ENCODE measurements at regions not wholly inside any gene's neighbourhood (a gene's known extent, or its start where the extent isn't known, plus 50 kb on each side); places are given as distances from the start of the nearest gene placed in this dataset.
A peak's percentile ranks its signal among the peaks of the same experiment; 100 is the strongest.

- Histone ChIP-seq H3K36me3 (ENCODE audit: control insufficient read depth, insufficient read depth, low read length) (no peaks in the 10 kb centered on the region), H3K27me3 (ENCODE audit: control insufficient read depth, insufficient read depth, low read length, poor library complexity, severe bottlenecking) (peaks cover 20% of the 10 kb centered on the region), H3K4me3 (ENCODE audit: low read length) (no peak overlapping the region), H3K9me3 (ENCODE audit: control insufficient read depth, low read length) (no peaks in the 10 kb centered on the region), H3K9ac (ENCODE audit: extremely low read depth, low read length, poor library complexity, severe bottlenecking) (no peak overlapping the region), H3K4me1 (ENCODE audit: control insufficient read depth, insufficient read depth, low read length) (peaks cover 2% of the 10 kb centered on the region), H3K27ac (ENCODE audit: low read depth, low read length) (no peak overlapping the region)
- Mint-ChIP-seq H3K36me3 (ENCODE audit: low read depth) (no peaks in the 10 kb centered on the region), H3K27ac (no peak overlapping the region), H3K4me3 (no peak overlapping the region), H3K4me1 (peaks cover 6% of the 10 kb centered on the region), H3K27me3 (ENCODE audit: insufficient read depth) (peaks cover 30% of the 10 kb centered on the region), H3K9me3 (no peaks in the 10 kb centered on the region)
- 80 to 89% methylated on average over 1 to 2 of the region's 2 CpGs for WGBS, 2 experiments (ENCODE audit: insufficient coverage in 1 of 2, insufficient read length in 1 of 2)
- TF ChIP-seq CTCF (conservative IDR thresholded peaks at IDR 0.05): no peak
- peak; percentile 13 for DNase-seq
Measured at GRCh38 chr1:55321942-55322341, 106.8 kb upstream of the USP24 start.

DNA sequence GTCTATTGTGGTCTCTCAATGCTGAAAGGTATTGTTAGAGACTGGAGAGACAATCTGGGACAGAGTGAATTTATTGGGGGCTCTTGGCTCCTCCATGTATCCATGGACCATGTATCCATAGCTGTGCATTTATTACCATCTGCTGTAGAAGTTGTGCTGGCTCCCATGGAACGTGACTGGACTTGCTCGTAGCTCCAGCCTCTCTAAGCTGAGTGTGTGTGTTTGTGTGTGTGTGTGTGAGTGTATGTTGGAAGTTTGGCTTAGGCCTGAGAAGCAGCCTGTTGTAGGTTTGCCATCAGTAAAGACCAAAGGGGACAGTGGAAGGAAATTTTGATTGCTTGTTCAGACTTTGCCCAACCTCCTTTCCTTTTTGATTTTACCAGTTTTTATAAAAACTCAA lies 105.7 kb upstream of the USP24 start:
- peak; percentile 29 for DNase-seq
- Mint-ChIP-seq H3K27ac (no peak overlapping the region), H3K36me3 (ENCODE audit: low read depth) (no peaks in the 10 kb centered on the region), H3K4me1 (peaks cover 3% of the 10 kb centered on the region), H3K9me3 (no peaks in the 10 kb centered on the region), H3K27me3 (ENCODE audit: insufficient read depth) (peaks cover 21% of the 10 kb centered on the region), H3K4me3 (no peak overlapping the region)
- Histone ChIP-seq H3K27me3 (ENCODE audit: control insufficient read depth, insufficient read depth, low read length, poor library complexity, severe bottlenecking) (peaks cover 11% of the 10 kb centered on the region), H3K4me3 (ENCODE audit: low read length) (no peak overlapping the region), H3K9me3 (ENCODE audit: control insufficient read depth, low read length) (no peaks in the 10 kb centered on the region), H3K36me3 (ENCODE audit: control insufficient read depth, insufficient read depth, low read length) (no peaks in the 10 kb centered on the region), H3K9ac (ENCODE audit: extremely low read depth, low read length, poor library complexity, severe bottlenecking) (no peak overlapping the region), H3K4me1 (ENCODE audit: control insufficient read depth, insufficient read depth, low read length) (peaks cover 2% of the 10 kb centered on the region), H3K27ac (ENCODE audit: low read depth, low read length) (no peak overlapping the region)
- WGBS, 2 experiments (ENCODE audit: insufficient coverage in 1 of 2, insufficient read length in 1 of 2): 90 to 100% methylated on average over 1 to 2 of the region's 2 CpGs
- TF ChIP-seq CTCF (conservative IDR thresholded peaks at IDR 0.05): no peak

- no peaks in the 10 kb centered on the region for H3K9me3 ChIP-seq (ENCODE audit: control insufficient read depth, low read length)
- TF ChIP-seq CTCF (conservative IDR thresholded peaks at IDR 0.05): no peak
- peaks cover 14% of the 10 kb centered on the region for H3K4me1 Mint-ChIP-seq
- no peak overlapping the region for H3K4me3 ChIP-seq (ENCODE audit: low read length)
- H3K9me3 Mint-ChIP-seq: no peaks in the 10 kb centered on the region
- peak; percentile 31 for DNase-seq
- no peaks in the 10 kb centered on the region for H3K36me3 Mint-ChIP-seq (ENCODE audit: low read depth)
- H3K27me3 ChIP-seq (ENCODE audit: control insufficient read depth, insufficient read depth, low read length, poor library complexity, severe bottlenecking): peaks cover 4% of the 10 kb centered on the region
- no peak overlapping the region for H3K27ac Mint-ChIP-seq
- H3K27ac ChIP-seq (ENCODE audit: low read depth, low read length): no peak overlapping the region
- no peaks in the 10 kb centered on the region for H3K36me3 ChIP-seq (ENCODE audit: control insufficient read depth, insufficient read depth, low read length)
- WGBS, 2 experiments (ENCODE audit: insufficient coverage in 1 of 2, insufficient read length in 1 of 2): 77 to 93% methylated on average over 3 to 6 of the region's 6 CpGs
- H3K27me3 Mint-ChIP-seq (ENCODE audit: insufficient read depth): peaks cover 6% of the 10 kb centered on the region
- H3K4me3 Mint-ChIP-seq: no peak overlapping the region
- no peak overlapping the region for H3K9ac ChIP-seq (ENCODE audit: extremely low read depth, low read length, poor library complexity, severe bottlenecking)
- H3K4me1 ChIP-seq (ENCODE audit: control insufficient read depth, insufficient read depth, low read length): peaks cover 3% of the 10 kb centered on the region
Measured at GRCh38 chr1:55318116-55318817, 103.1 kb upstream of the USP24 start.

Measured in endodermal cell (in vitro differentiated cells).